H1 (cell line): ENCODE measurements at regions not wholly inside any gene's neighbourhood (a gene's known extent, or its start where the extent isn't known, plus 50 kb on each side); places are given as distances from the start of the nearest gene placed in this dataset.

Source experiments
- CTCF ChIA-PET: fragments of 300-600 bp; sonication (Branson Sonifier 250); formaldehyde crosslinking; loops from one replicate; lab custom pipeline; 2021; ENCODE audit not compliant: partially characterized antibody; lab: Charles Lee
- POLR2A ChIA-PET: fragments of 300-600 bp; sonication (Branson Sonifier 250); formaldehyde crosslinking; loops from one replicate; lab custom pipeline; 2021; ENCODE audit warnings: inconsistent platforms; ENCODE audit not compliant: partially characterized antibody; lab: Charles Lee
- DNase-seq, 2 experiments: peaks; one replicate each; pipeline versions ENCODE4 v3.0.0 to v3.0.0-alpha.2; 2010 to 2022; ENCODE audit warnings: low spot score in 2 of 2, low read depth in 1 of 2, mixed read lengths in 1 of 2
- FAIRE-seq: peaks from 2 replicates; lab custom pipeline; 2011; peaks lifted over from hg19 to GRCh38; lab: Jason Lieb, UNC
- H2AFZ ChIP-seq: 2 replicates; pipeline ENCODE4 v1.8.1; 2012; ENCODE audit warnings: low read length, inconsistent platforms
- H2AK5ac ChIP-seq: 2 replicates; pipeline ENCODE4 v1.6.1; 2013; ENCODE audit warnings: low read depth, low read length
- H2BK120ac ChIP-seq: replicated peaks from 2 replicates; pipeline ENCODE3; 2013; ENCODE audit warnings: low read depth, low read length, inconsistent platforms
- H2BK12ac ChIP-seq: 2 replicates; pipeline ENCODE4 v1.6.1; 2013; ENCODE audit warnings: low read depth, low read length
- H2BK15ac ChIP-seq: 2 replicates; pipeline ENCODE4 v1.6.1; 2013; ENCODE audit warnings: low read length
- H2BK20ac ChIP-seq: 2 replicates; pipeline ENCODE4 v1.6.1; 2013; ENCODE audit warnings: low read length
- H2BK5ac ChIP-seq: 2 replicates; pipeline ENCODE4 v1.6.1; 2013; ENCODE audit warnings: low read depth, low read length
- H3K14ac ChIP-seq: 2 replicates; pipeline ENCODE4 v1.6.1; 2013; ENCODE audit warnings: inconsistent platforms; ENCODE audit not compliant: insufficient read length
- H3K18ac ChIP-seq: 2 replicates; pipeline ENCODE4 v1.6.1; 2013; ENCODE audit warnings: low read length; ENCODE audit errors: extremely low read depth
- H3K23ac ChIP-seq: 2 replicates; pipeline ENCODE4 v1.6.1; 2013; ENCODE audit warnings: inconsistent platforms; ENCODE audit not compliant: insufficient read length
- H3K23me2 ChIP-seq: 2 replicates; pipeline ENCODE4 v1.6.1; 2013; ENCODE audit warnings: low read depth, low read length
- H3K27ac ChIP-seq: 2 replicates; pipeline ENCODE4 v1.6.1; 2011; ENCODE audit warnings: low read depth, low read length, inconsistent platforms
- H3K27me3 ChIP-seq, 4 experiments: replicated peaks in 1 of 4; 1 replicate in 1 of 4; 2 replicates in 3 of 4; pipeline versions ENCODE4 v1.6.1 to v1.8.1; 2011 to 2013; ENCODE audit warnings: low read length in 3 of 4, mild to moderate bottlenecking in 3 of 4, inconsistent platforms in 2 of 4, mixed read lengths in 2 of 4, moderate library complexity in 1 of 4; ENCODE audit not compliant: control insufficient read depth in 3 of 4, insufficient read depth in 3 of 4; ENCODE audit errors: extremely low read depth in 1 of 4
- H3K36me3 ChIP-seq, 4 experiments: 2 replicates each; pipeline versions ENCODE4 v1.6.1 to v1.8.1; 2011 to 2013; ENCODE audit warnings: mild to moderate bottlenecking in 4 of 4, low read length in 3 of 4, moderate library complexity in 2 of 4, control low read depth in 1 of 4, inconsistent platforms in 1 of 4; ENCODE audit not compliant: insufficient read depth in 4 of 4, control insufficient read depth in 2 of 4
- H3K4ac ChIP-seq: replicated peaks from 2 replicates; pipeline ENCODE3; 2013; ENCODE audit warnings: low read length, low read depth, mixed read lengths, inconsistent platforms; ENCODE audit not compliant: insufficient read length
- H3K4me1 ChIP-seq, 4 experiments: replicated peaks in 1 of 4; 1 replicate in 1 of 4; 2 replicates in 3 of 4; pipeline versions ENCODE4 v1.6.1 to v1.8.1; 2011 to 2013; ENCODE audit warnings: low read length in 3 of 4, inconsistent platforms in 2 of 4, mixed read lengths in 1 of 4; ENCODE audit not compliant: insufficient read depth in 4 of 4, control insufficient read depth in 3 of 4
- H3K4me2 ChIP-seq, 2 experiments: 2 replicates each; pipeline versions ENCODE4 v1.6.1 to v1.8.1; 2011 to 2013; ENCODE audit warnings: low read depth in 2 of 2, low read length in 2 of 2, control low read depth in 1 of 2, inconsistent platforms in 1 of 2, mild to moderate bottlenecking in 1 of 2; ENCODE audit not compliant: insufficient read depth in 1 of 2
- H3K4me3 ChIP-seq, 4 experiments: fragments of 200-600, 300-600 bp in 1 of 4; sonication (generic), shearing (Covaris generic), sonication (Bioruptor Twin) in 1 of 4; 2 replicates each; pipeline versions ENCODE4 v1.5.1 to v1.8.1; 2011 to 2016; ENCODE audit warnings: low read length in 4 of 4, low read depth in 3 of 4, control low read depth in 2 of 4, inconsistent platforms in 2 of 4, mild to moderate bottlenecking in 2 of 4, mixed read lengths in 1 of 4, moderate library complexity in 1 of 4; ENCODE audit not compliant: insufficient read depth in 2 of 4; ENCODE audit errors: extremely low read depth in 1 of 4
- H3K56ac ChIP-seq: replicated peaks from 2 replicates; pipeline ENCODE3; 2013; ENCODE audit warnings: low read depth, mild to moderate bottlenecking, mixed read lengths, low read length, inconsistent platforms; ENCODE audit not compliant: insufficient read length
- H3K79me1 ChIP-seq: 2 replicates; pipeline ENCODE4 v1.6.1; 2013; ENCODE audit warnings: low read depth, low read length, control low read depth
- H3K79me2 ChIP-seq, 2 experiments: 2 replicates each; pipeline versions ENCODE4 v1.6.1 to v1.8.1; 2012 to 2013; ENCODE audit warnings: low read length in 2 of 2, mild to moderate bottlenecking in 2 of 2, inconsistent platforms in 1 of 2; ENCODE audit not compliant: insufficient read depth in 2 of 2, control insufficient read depth in 1 of 2
- H3K9ac ChIP-seq, 4 experiments: replicated peaks in 1 of 4; 1 replicate in 1 of 4; 2 replicates in 3 of 4; pipeline versions ENCODE4 v1.6.1 to v1.8.1; 2011 to 2013; ENCODE audit warnings: low read depth in 3 of 4, low read length in 3 of 4, control low read depth in 2 of 4, mild to moderate bottlenecking in 2 of 4, moderate library complexity in 2 of 4, inconsistent platforms in 1 of 4; ENCODE audit errors: extremely low read depth in 1 of 4
- H3K9me3 ChIP-seq, 2 experiments: 2 replicates each; pipeline versions ENCODE4 v1.6.1 to v1.8.1; 2012 to 2013; ENCODE audit warnings: mild to moderate bottlenecking in 2 of 2, moderate library complexity in 2 of 2, control low read depth in 1 of 2, inconsistent platforms in 1 of 2, low read depth in 1 of 2, low read length in 1 of 2, mixed read lengths in 1 of 2; ENCODE audit not compliant: insufficient read depth in 2 of 2
- H4K20me1 ChIP-seq, 2 experiments: replicated peaks in 1 of 2; 2 replicates each; pipeline versions ENCODE3 to v1.8.1; 2011 to 2013; ENCODE audit warnings: inconsistent platforms in 2 of 2, low read length in 2 of 2, mild to moderate bottlenecking in 1 of 2; ENCODE audit not compliant: insufficient read depth in 2 of 2, control insufficient read depth in 1 of 2
- H4K5ac ChIP-seq: 2 replicates; pipeline ENCODE4 v1.6.1; 2013; ENCODE audit warnings: low read length, low read depth, mixed read lengths, inconsistent platforms; ENCODE audit not compliant: insufficient read length
- H4K8ac ChIP-seq: 2 replicates; pipeline ENCODE4 v1.8.0; 2013; ENCODE audit warnings: mild to moderate bottlenecking, moderate library complexity, low read length, inconsistent platforms; ENCODE audit not compliant: insufficient read depth; ENCODE audit errors: extremely low read depth
- H4K91ac ChIP-seq: replicated peaks from 2 replicates; pipeline ENCODE3; 2013; ENCODE audit warnings: low read length, mixed read lengths, inconsistent platforms; ENCODE audit not compliant: insufficient read length
- BACH1 ChIP-seq: IDR thresholded peaks from 2 replicates; pipeline ENCODE4 v1.6.1; 2012; ENCODE audit warnings: low read length, improper control_type of control experiment
- RAD21 ChIP-seq, 2 experiments: IDR thresholded peaks in 1 of 2; conservative IDR thresholded peaks in 1 of 2; 2 replicates each; pipeline ENCODE4 v1.6.1; 2011; ENCODE audit warnings: low read depth in 2 of 2, low read length in 2 of 2, improper control_type of control experiment in 1 of 2, inconsistent platforms in 1 of 2, mild to moderate bottlenecking in 1 of 2, moderate library complexity in 1 of 2
- RNF2 ChIP-seq: fragments of 200-900, 300-1000 bp; sonication (generic); IDR thresholded peaks from 2 replicates; pipeline ENCODE4 v1.7.1; 2016; ENCODE audit warnings: borderline replicate concordance, low read depth, mild to moderate bottlenecking, antibody characterized with exemption, low read length; ENCODE audit not compliant: poor library complexity, severe bottlenecking; ENCODE audit errors: missing control alignments
- SP2 ChIP-seq: IDR thresholded peaks from 2 replicates; pipeline ENCODE4 v1.6.1; 2012; ENCODE audit warnings: mild to moderate bottlenecking, low read length, inconsistent platforms
- SRF ChIP-seq: IDR thresholded peaks from 2 replicates; pipeline ENCODE4 v1.6.1; 2011; ENCODE audit warnings: mild to moderate bottlenecking, low read depth, low read length, moderate library complexity
- TAF1 ChIP-seq: IDR thresholded peaks from 2 replicates; pipeline ENCODE4 v1.6.1; 2011; ENCODE audit warnings: mild to moderate bottlenecking, low read depth, low read length
- TAF7 ChIP-seq: optimal IDR thresholded peaks from 2 replicates; pipeline ENCODE3; 2011; ENCODE audit warnings: low read depth, mild to moderate bottlenecking, inconsistent platforms, low read length, moderate library complexity, borderline replicate concordance
- WGBS, 2 experiments: shearing (Covaris generic) in 1 of 2; methylation state at CpG; one replicate each; pipeline versions ENCODE4 v1.1.6 to v1.1.7; 2013 to 2015; ENCODE audit warnings: low lambda C conversion rate in 2 of 2, mixed read lengths in 2 of 2, inconsistent platforms in 1 of 2, low coverage in 1 of 2, missing lambda C conversion rate in 1 of 2; ENCODE audit not compliant: insufficient replicate concordance in 2 of 2, insufficient coverage in 1 of 2, insufficient read length in 1 of 2; ENCODE audit errors: extremely low coverage in 1 of 2, missing lambda C conversion rate in 1 of 2; 5-methylcytosine and 5-hydroxymethylcytosine counted together
- TF ChIP-seq, protein P1 (sequence below), 3 experiments: IDR thresholded peaks; 1 replicate in 2 of 3; 2 replicates in 1 of 3; pipeline versions ENCODE4 v1.5.1 to v1.6.1; 2011; ENCODE audit warnings: low read length in 3 of 3, mild to moderate bottlenecking in 3 of 3, inconsistent platforms in 2 of 3, low read depth in 1 of 3, moderate library complexity in 1 of 3; ENCODE audit not compliant: insufficient read depth in 1 of 3; ENCODE audit errors: control extremely low read depth in 1 of 3

DNA sequence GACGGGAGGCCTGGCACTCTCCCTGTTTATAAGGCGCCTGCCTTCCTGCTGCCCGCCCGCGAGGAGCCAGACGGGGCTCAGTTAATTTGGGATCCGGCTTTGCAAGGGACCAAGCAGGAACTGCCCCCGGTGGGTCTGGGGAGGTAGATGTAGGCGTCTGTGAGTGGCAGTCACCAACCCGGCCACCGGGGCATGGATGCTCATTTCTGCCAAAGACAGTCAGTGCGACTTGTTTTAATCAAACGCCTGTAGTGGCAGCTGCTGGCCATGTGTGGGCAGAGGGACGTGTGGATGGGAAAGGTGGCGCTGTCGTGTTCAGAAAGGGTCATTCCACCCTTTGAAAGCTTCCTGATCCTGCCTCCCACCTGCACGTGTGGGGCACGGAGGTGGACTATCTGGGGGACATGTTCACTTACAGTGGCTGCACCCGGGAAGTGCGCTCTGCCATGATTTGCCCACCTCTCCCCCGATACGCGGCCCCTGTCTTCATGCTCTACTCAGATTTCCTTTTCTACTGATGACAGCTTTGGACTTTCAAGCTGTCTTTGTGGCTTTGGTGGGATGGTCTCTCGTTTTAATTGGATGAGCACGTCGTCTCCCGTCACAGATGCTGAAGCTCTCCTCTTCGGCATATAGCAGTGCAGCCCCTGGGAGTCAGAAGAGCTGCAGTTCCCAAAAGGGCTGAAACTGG, 60.3 kb upstream of the CIBAR2 start:
- H2BK5ac ChIP-seq: no peak overlapping the region
- FAIRE-seq (no peak), DNase-seq (peak in 1 of 2 experiments; percentile 70)
- H2AFZ ChIP-seq: no peak overlapping the region
- no peak overlapping the region for H2BK12ac ChIP-seq
- no peak overlapping the region for H2BK120ac ChIP-seq
- H4K5ac ChIP-seq: no peak overlapping the region
- peaks cover 21 to 29% of the 10 kb centered on the region in 2 experiments for H4K20me1 ChIP-seq
- no peak overlapping the region for H2AK5ac ChIP-seq
- H3K27me3 ChIP-seq: peaks cover 1 to 22% (median 15%) of the 10 kb centered on the region in 4 experiments; a peak in 6 of 7 replicates
- H3K4me3 ChIP-seq: peak overlapping the region in 2 of 4 experiments; percentile 14; a peak in 1 of 8 replicates
- no peak overlapping the region for H3K4ac ChIP-seq
- no peak overlapping the region for H3K56ac ChIP-seq
- H2BK15ac ChIP-seq: no peak overlapping the region
- H3K79me1 ChIP-seq: peaks cover 12% of the 10 kb centered on the region
- no peak overlapping the region; a peak in 1 of 7 replicates for H3K9ac ChIP-seq
- no peak overlapping the region; the same call in 1 of the 2 replicates for H3K18ac ChIP-seq
- peaks cover 6% of the 10 kb centered on the region; the same call in 1 of the 2 replicates for H3K23me2 ChIP-seq
- H3K9me3 ChIP-seq: no peaks in the 10 kb centered on the region
- no peak overlapping the region for H3K14ac ChIP-seq
- H3K27ac ChIP-seq: no peak overlapping the region
- WGBS, 2 experiments: 69% methylated on average over 28 of the region's 28 CpGs; no CpG with 5 or more reads in 1 of the 2 experiments
- H4K91ac ChIP-seq: peak overlapping the region; percentile 17
- H3K23ac ChIP-seq: no peak overlapping the region
- H3K4me1 ChIP-seq: peaks cover 6 to 41% (median 18%) of the 10 kb centered on the region in 4 experiments
- CTCF ChIA-PET: interaction anchor here (0.7 to 6.9 kb wide), 23 partner anchors 10 to 103 kb away, joined by 3 to 39 read pairs (median 4); no protein-coding TSS in a partner anchor
- peak overlapping the region; percentile 12 to 58; a peak in 3 of 4 replicates for H3K4me2 ChIP-seq
- H3K36me3 ChIP-seq: no peaks in the 10 kb centered on the region
- peaks cover 0 to 29% of the 10 kb centered on the region in 2 experiments; a peak in 1 of 4 replicates for H3K79me2 ChIP-seq
- POLR2A ChIA-PET: interaction anchor here (1.0 kb wide), 1 partner anchor 15 kb away, joined by 3 read pairs; no protein-coding TSS in a partner anchor
- H2BK20ac ChIP-seq: no peak overlapping the region
- no peak overlapping the region for H4K8ac ChIP-seq
- TF ChIP-seq BACH1 (peak; percentile 40; the same call in 1 of the 2 replicates), SRF (no peak), SP2 (no peak), RAD21 (IDR thresholded peaks at IDR 0.05 in 1 of 2, conservative IDR thresholded peaks at IDR 0.05 in 1 of 2; ENCODE audit: low read depth in 2 of 2, low read length in 2 of 2) (peak; percentile 23 to 45; a peak in 2 of 4 replicates), TAF1 (no peak), RNF2 (no peak), TAF7 (no peak)
- TF ChIP-seq, protein P1, sequence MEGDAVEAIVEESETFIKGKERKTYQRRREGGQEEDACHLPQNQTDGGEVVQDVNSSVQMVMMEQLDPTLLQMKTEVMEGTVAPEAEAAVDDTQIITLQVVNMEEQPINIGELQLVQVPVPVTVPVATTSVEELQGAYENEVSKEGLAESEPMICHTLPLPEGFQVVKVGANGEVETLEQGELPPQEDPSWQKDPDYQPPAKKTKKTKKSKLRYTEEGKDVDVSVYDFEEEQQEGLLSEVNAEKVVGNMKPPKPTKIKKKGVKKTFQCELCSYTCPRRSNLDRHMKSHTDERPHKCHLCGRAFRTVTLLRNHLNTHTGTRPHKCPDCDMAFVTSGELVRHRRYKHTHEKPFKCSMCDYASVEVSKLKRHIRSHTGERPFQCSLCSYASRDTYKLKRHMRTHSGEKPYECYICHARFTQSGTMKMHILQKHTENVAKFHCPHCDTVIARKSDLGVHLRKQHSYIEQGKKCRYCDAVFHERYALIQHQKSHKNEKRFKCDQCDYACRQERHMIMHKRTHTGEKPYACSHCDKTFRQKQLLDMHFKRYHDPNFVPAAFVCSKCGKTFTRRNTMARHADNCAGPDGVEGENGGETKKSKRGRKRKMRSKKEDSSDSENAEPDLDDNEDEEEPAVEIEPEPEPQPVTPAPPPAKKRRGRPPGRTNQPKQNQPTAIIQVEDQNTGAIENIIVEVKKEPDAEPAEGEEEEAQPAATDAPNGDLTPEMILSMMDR (IDR thresholded peaks at IDR 0.05; ENCODE audit: control extremely low read depth in 1 of 3, insufficient read depth in 1 of 3, low read depth in 1 of 3, low read length in 3 of 3): peak; percentile 66 to 89 (median 69)
